ENCODE measurements at regions not wholly inside any gene's neighbourhood (a gene's known extent, or its start where the extent isn't known, plus 50 kb on each side); places are given as distances from the start of the nearest gene placed in this dataset.

- ChIA-PET CTCF (no interaction called here), POLR2A (ENCODE audit: unreplicated experiment) (no interaction called here)
- H2AFZ ChIP-seq: no peak overlapping the region
- H3K79me2 ChIP-seq (ENCODE audit: low read depth): no peaks in the 10 kb centered on the region
- no peaks in the 10 kb centered on the region for H3F3A ChIP-seq (ENCODE audit: insufficient read depth, low read depth)
- no peaks in the 10 kb centered on the region for H3K9me2 ChIP-seq (ENCODE audit: insufficient read depth)
- intact Hi-C loops (cut with micrococcal nuclease; ENCODE audit: unreplicated experiment): no loop called here
- no peak for DNase-seq
- H3K36me3 ChIP-seq (ENCODE audit: low read depth): no peaks in the 10 kb centered on the region
- H3K27me3 ChIP-seq (ENCODE audit: insufficient read depth, low read depth): no peaks in the 10 kb centered on the region
- no peak overlapping the region for H3K4me2 ChIP-seq
- no peak overlapping the region for H3K4me3 ChIP-seq
- no peaks in the 10 kb centered on the region for H4K20me1 ChIP-seq (ENCODE audit: insufficient read depth)
- H3K27ac ChIP-seq: no peak overlapping the region
- no peaks in the 10 kb centered on the region for H3K9me3 ChIP-seq (ENCODE audit: insufficient read depth, low read depth)
- no peaks in the 10 kb centered on the region for H3K4me1 ChIP-seq (replicated peaks; ENCODE audit: insufficient read depth)
- TF ChIP-seq EZH2 (IDR thresholded peaks at IDR 0.05; ENCODE audit: low read depth): no peak
- TF ChIP-seq CTCF (conservative IDR thresholded peaks at IDR 0.05): no peak
- BruUV-seq (replicated peaks): no TSS peak
Observed at GRCh38 chr15:35987056-35987455, 441.1 kb upstream of the DPH6 start.

GRCh38 chr15:35991386-35991785, 445.4 kb upstream of the DPH6 start:
- DNase-seq: no peak
- Histone ChIP-seq H3K4me3 (no peak overlapping the region), H4K20me1 (ENCODE audit: insufficient read depth) (no peaks in the 10 kb centered on the region), H3K27ac (no peak overlapping the region), H3K27me3 (ENCODE audit: insufficient read depth, low read depth) (no peaks in the 10 kb centered on the region), H3K9me2 (ENCODE audit: insufficient read depth) (no peaks in the 10 kb centered on the region), H3K36me3 (ENCODE audit: low read depth) (no peaks in the 10 kb centered on the region), H2AFZ (no peak overlapping the region), H3F3A (ENCODE audit: insufficient read depth, low read depth) (no peaks in the 10 kb centered on the region), H3K9me3 (ENCODE audit: insufficient read depth, low read depth) (no peaks in the 10 kb centered on the region), H3K79me2 (ENCODE audit: low read depth) (no peaks in the 10 kb centered on the region), H3K4me1 (replicated peaks; ENCODE audit: insufficient read depth) (no peaks in the 10 kb centered on the region), H3K4me2 (no peak overlapping the region)
- intact Hi-C loops (cut with micrococcal nuclease; ENCODE audit: unreplicated experiment): no loop called here
- POLR2A ChIA-PET (ENCODE audit: unreplicated experiment): no interaction called here
- BruUV-seq (replicated peaks): no TSS peak
- CTCF ChIA-PET: no interaction called here
- TF ChIP-seq CTCF (conservative IDR thresholded peaks at IDR 0.05): no peak
- TF ChIP-seq EZH2 (IDR thresholded peaks at IDR 0.05; ENCODE audit: low read depth): no peak

GRCh38 chr15:35992791-35993190, 446.8 kb upstream of the DPH6 start:
- Histone ChIP-seq H3K27me3 (ENCODE audit: insufficient read depth, low read depth) (no peaks in the 10 kb centered on the region), H3K9me3 (ENCODE audit: insufficient read depth, low read depth) (no peaks in the 10 kb centered on the region), H3K9me2 (ENCODE audit: insufficient read depth) (no peaks in the 10 kb centered on the region), H3K4me1 (replicated peaks; ENCODE audit: insufficient read depth) (no peaks in the 10 kb centered on the region), H3K79me2 (ENCODE audit: low read depth) (no peaks in the 10 kb centered on the region), H2AFZ (no peak overlapping the region), H4K20me1 (ENCODE audit: insufficient read depth) (no peaks in the 10 kb centered on the region), H3K36me3 (ENCODE audit: low read depth) (no peaks in the 10 kb centered on the region), H3K4me2 (no peak overlapping the region), H3K4me3 (no peak overlapping the region), H3K27ac (no peak overlapping the region), H3F3A (ENCODE audit: insufficient read depth, low read depth) (no peaks in the 10 kb centered on the region)
- TF ChIP-seq EZH2 (IDR thresholded peaks at IDR 0.05; ENCODE audit: low read depth) (no peak), CTCF (conservative IDR thresholded peaks at IDR 0.05) (no peak)
- POLR2A ChIA-PET (ENCODE audit: unreplicated experiment): no interaction called here
- no peak for DNase-seq
- BruUV-seq (replicated peaks): no TSS peak
- intact Hi-C loops (cut with micrococcal nuclease; ENCODE audit: unreplicated experiment): no loop called here
- CTCF ChIA-PET: no interaction called here

Data from PC-9 (cell line).